HUES64 (cell line): ENCODE measurements at regions not wholly inside any gene's neighbourhood (a gene's known extent, or its start where the extent isn't known, plus 50 kb on each side); places are given as distances from the start of the nearest gene placed in this dataset.
"Not testable (repeated sequence)": the region's sequence is repeated elsewhere in the genome, so short reads cannot be mapped to it uniquely, and the experiment has no call there.

Source experiments
- H3K27ac ChIP-seq: 2 replicates; pipeline ENCODE4 v1.7.0; 2013; ENCODE audit warnings: low read depth, low read length, inconsistent platforms
- H3K27me3 ChIP-seq: 2 replicates; pipeline ENCODE4 v1.6.1; 2013; ENCODE audit warnings: mild to moderate bottlenecking, low read length; ENCODE audit not compliant: insufficient read depth
- H3K36me3 ChIP-seq: 2 replicates; pipeline ENCODE4 v1.6.1; 2013; ENCODE audit warnings: mild to moderate bottlenecking, low read length; ENCODE audit not compliant: insufficient read depth
- H3K4me1 ChIP-seq: 2 replicates; pipeline ENCODE4 v1.6.1; 2013; ENCODE audit warnings: mild to moderate bottlenecking, low read length, moderate library complexity; ENCODE audit not compliant: insufficient read depth
- H3K4me3 ChIP-seq: 2 replicates; pipeline ENCODE4 v1.5.1; 2013; ENCODE audit warnings: mild to moderate bottlenecking, low read length, moderate library complexity
- H3K9ac ChIP-seq: 2 replicates; pipeline ENCODE4 v1.6.1; 2013; ENCODE audit warnings: mild to moderate bottlenecking, low read depth, low read length
- H3K9me3 ChIP-seq: 2 replicates; pipeline ENCODE4 v1.6.1; 2013; ENCODE audit warnings: low read depth, low read length; ENCODE audit not compliant: insufficient read depth
- WGBS: fragments of 150-250, 120-280 bp; methylation state at CpG from one replicate; pipeline ENCODE4 v1.1.7; 2013; ENCODE audit warnings: missing lambda C conversion rate; 5-methylcytosine and 5-hydroxymethylcytosine counted together

- H3K9ac ChIP-seq: no peak overlapping the region
- H3K4me3 ChIP-seq: no peak overlapping the region
- no peak overlapping the region for H3K27ac ChIP-seq
- no peaks in the 10 kb centered on the region for H3K4me1 ChIP-seq
- no peaks in the 10 kb centered on the region for H3K36me3 ChIP-seq
- no peaks in the 10 kb centered on the region for H3K9me3 ChIP-seq
- WGBS: 86% methylated on average over 1 of the region's 1 CpG
- H3K27me3 ChIP-seq: no peaks in the 10 kb centered on the region
Measured at GRCh38 chr10:9339716-9340115, 1285.2 kb downstream of the GATA3 start.

DNA sequence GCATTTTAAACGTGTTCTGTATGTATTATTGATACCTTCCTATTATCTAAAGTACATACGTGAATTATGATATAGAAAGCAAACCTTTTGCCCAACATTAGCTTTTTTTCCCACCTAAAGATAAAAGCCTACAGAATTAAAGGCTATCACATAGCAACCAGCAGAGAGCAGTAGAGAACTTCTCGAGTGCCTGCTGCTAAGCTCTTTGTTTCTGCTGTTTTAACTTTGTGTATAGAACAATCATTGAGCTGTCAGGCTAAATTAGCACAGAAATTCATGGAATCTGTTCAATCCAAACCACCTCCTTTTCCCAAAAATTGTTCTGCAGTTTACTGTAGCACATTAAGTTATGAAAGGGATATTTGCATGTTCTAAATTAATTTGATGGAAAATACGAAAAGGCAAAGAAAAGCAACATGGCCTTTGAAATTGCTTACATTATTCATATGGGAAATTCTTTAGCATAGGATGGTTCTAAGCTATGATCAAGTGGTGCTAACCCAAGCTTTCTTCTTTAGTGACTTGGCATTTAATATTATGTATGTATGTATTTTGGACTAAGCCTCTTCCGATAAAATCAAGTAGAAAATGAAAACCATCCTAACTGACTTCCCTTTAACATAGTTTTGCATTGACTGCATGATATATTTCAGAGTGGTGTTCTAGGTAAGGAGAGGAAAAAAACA, 1288.5 kb downstream of the GATA3 start:
- 47% methylated on average over 2 of the region's 5 CpGs for WGBS
- no peak overlapping the region for H3K9ac ChIP-seq
- no peak overlapping the region for H3K27ac ChIP-seq
- no peaks in the 10 kb centered on the region for H3K4me1 ChIP-seq
- no peaks in the 10 kb centered on the region for H3K36me3 ChIP-seq
- H3K4me3 ChIP-seq: no peak overlapping the region
- peaks cover 6% of the 10 kb centered on the region; the same call in 1 of the 2 replicates for H3K9me3 ChIP-seq
- H3K27me3 ChIP-seq: no peaks in the 10 kb centered on the region

- 94% methylated on average over 2 of the region's 3 CpGs for WGBS
- not testable (repeated sequence) for H3K9me3 ChIP-seq, H3K27ac ChIP-seq, H3K4me3 ChIP-seq, H3K27me3 ChIP-seq, H3K36me3 ChIP-seq, H3K9ac ChIP-seq, H3K4me1 ChIP-seq
Measured at GRCh38 chr10:9347933-9348332, 1293.4 kb downstream of the GATA3 start.

DNA sequence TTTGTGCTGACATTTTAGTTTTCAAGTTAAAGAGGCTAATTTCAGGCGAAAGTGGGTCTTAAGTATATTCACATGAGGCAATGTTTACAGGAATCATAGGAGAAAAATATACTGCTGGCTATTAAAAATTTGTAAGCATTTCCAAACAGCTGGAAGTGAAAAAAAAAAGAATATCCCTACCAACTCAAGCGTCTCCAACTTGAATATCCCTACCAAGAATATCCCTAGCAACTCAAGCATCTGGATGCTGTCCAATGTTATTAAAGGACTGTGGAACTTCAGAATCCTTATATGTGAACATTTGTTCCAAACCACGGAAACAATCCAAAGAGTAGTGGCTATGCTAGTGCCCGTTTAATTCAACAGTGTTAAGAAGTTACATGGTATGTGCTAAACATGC, 1303.0 kb downstream of the GATA3 start:
- Histone ChIP-seq H3K4me3 (no peak overlapping the region), H3K36me3 (no peaks in the 10 kb centered on the region), H3K9me3 (no peaks in the 10 kb centered on the region), H3K27me3 (no peaks in the 10 kb centered on the region), H3K27ac (no peak overlapping the region), H3K4me1 (no peaks in the 10 kb centered on the region), H3K9ac (no peak overlapping the region)
- WGBS: 96% methylated on average over 4 of the region's 4 CpGs

DNA sequence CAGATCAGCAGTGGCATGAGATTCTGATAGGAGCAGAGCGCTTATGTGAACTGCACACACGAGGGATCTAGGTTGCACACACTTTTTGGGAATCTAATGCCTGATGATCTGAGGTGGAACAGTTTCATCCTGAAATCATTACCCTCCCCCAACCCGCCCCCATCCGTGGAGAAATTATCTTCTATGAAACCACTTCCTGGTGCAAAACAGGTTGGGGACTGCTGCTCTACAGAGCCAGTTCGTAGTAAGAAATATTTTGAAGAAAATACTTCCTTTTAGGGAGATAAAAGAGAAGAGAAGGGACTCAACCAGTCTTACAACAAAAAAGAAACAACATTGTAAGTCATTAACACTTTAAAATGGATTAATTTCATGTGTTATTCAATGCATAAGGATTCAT, 1308.2 kb downstream of the GATA3 start:
- H3K4me1 ChIP-seq: no peaks in the 10 kb centered on the region
- no peaks in the 10 kb centered on the region for H3K9me3 ChIP-seq
- no peaks in the 10 kb centered on the region for H3K36me3 ChIP-seq
- WGBS: 98% methylated on average over 4 of the region's 5 CpGs
- H3K27me3 ChIP-seq: no peaks in the 10 kb centered on the region
- no peak overlapping the region for H3K27ac ChIP-seq
- no peak overlapping the region for H3K9ac ChIP-seq
- no peak overlapping the region for H3K4me3 ChIP-seq

- Histone ChIP-seq H3K4me3 (no peak overlapping the region), H3K27me3 (no peaks in the 10 kb centered on the region), H3K36me3 (no peaks in the 10 kb centered on the region), H3K27ac (no peak overlapping the region), H3K9me3 (no peaks in the 10 kb centered on the region), H3K4me1 (no peaks in the 10 kb centered on the region), H3K9ac (no peak overlapping the region)
- 98% methylated on average over 15 of the region's 15 CpGs for WGBS
Measured at GRCh38 chr10:9379183-9379582, 1324.7 kb downstream of the GATA3 start.

DNA sequence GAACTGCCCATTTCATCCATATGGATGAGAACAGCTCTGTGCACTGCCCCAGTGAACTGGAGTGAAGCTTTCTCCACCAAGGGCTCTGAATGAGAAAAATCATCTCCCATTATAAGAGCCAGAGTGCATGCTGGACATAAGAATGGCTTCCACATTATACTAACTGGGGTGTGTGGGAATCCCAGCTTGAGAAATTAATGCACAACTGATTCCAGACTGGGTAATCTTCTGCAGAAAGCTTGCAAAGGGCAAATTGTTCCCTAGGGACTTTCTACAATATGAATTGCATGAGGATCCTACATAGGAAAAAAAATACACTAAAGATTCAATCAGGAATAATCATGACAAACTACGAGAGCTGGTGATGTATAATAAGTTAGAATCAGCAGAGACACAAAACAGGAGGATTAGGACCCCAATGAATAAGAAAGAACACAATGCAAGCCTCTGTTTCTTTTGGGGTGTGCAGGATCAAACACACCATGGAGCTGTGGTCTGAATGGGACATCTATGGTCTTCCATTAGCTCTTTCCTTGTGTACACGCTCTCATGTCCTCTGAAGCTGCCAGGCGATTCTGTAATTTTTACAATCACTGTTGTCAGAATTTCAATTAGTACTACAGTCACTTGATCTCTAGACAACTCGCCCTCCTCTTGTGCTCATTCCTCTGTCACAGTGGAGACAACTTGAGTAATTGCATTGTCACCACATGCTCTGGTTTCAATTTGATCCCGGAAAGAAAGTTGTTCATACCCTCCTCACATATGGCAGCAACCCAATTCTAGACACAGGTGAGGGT, 1327.4 kb downstream of the GATA3 start:
- H3K36me3 ChIP-seq: no peaks in the 10 kb centered on the region
- H3K4me1 ChIP-seq: no peaks in the 10 kb centered on the region
- no peak overlapping the region for H3K4me3 ChIP-seq
- H3K27ac ChIP-seq: no peak overlapping the region
- no peaks in the 10 kb centered on the region for H3K9me3 ChIP-seq
- no peaks in the 10 kb centered on the region for H3K27me3 ChIP-seq
- 91% methylated on average over 5 of the region's 5 CpGs for WGBS
- H3K9ac ChIP-seq: no peak overlapping the region

DNA sequence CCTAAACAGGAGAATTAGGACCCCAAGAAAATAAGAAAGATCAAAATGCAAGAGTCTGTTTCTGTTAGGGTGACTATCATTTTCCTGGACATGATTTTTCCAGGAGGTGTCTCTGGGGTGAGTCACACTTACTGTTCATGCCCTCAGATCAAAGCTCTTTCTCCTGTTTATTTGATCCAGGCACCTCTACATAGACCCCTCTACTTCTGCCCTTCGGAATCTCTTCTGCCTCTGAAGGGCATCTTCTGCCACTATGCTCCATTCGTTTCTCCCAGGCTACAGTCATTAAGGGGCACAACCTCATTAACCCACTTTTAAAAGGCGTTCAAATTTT, 1328.0 kb downstream of the GATA3 start:
- 90% methylated on average over 3 of the region's 3 CpGs for WGBS
- H3K36me3 ChIP-seq: no peaks in the 10 kb centered on the region
- no peak overlapping the region for H3K4me3 ChIP-seq
- H3K9ac ChIP-seq: no peak overlapping the region
- no peaks in the 10 kb centered on the region for H3K4me1 ChIP-seq
- no peak overlapping the region for H3K27ac ChIP-seq
- no peaks in the 10 kb centered on the region for H3K27me3 ChIP-seq
- no peaks in the 10 kb centered on the region for H3K9me3 ChIP-seq

DNA sequence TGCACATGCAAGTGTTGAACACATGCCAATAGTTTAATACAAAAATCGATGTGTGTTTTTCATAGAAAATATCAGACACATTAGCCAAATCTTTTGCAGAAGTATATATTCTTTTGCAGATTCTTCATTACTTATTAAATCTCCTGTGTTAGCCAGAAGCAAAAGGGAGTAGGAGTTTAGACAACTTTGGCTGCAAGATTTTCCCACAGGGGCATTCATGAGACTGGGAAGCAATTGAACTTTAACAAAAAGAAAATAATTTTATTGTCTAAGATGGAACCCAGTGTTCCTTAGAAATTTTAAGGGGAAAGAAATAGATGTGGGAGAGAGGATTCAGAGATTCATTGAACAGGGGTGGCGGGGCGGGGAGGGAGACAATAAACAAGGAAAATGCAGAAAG, 1336.0 kb downstream of the GATA3 start:
- no peaks in the 10 kb centered on the region for H3K9me3 ChIP-seq
- H3K27ac ChIP-seq: no peak overlapping the region
- no peaks in the 10 kb centered on the region for H3K36me3 ChIP-seq
- H3K4me3 ChIP-seq: no peak overlapping the region
- H3K9ac ChIP-seq: no peak overlapping the region
- no peaks in the 10 kb centered on the region for H3K4me1 ChIP-seq
- H3K27me3 ChIP-seq: no peaks in the 10 kb centered on the region
- 98% methylated on average over 3 of the region's 3 CpGs for whole genome bisulfite sequencing

DNA sequence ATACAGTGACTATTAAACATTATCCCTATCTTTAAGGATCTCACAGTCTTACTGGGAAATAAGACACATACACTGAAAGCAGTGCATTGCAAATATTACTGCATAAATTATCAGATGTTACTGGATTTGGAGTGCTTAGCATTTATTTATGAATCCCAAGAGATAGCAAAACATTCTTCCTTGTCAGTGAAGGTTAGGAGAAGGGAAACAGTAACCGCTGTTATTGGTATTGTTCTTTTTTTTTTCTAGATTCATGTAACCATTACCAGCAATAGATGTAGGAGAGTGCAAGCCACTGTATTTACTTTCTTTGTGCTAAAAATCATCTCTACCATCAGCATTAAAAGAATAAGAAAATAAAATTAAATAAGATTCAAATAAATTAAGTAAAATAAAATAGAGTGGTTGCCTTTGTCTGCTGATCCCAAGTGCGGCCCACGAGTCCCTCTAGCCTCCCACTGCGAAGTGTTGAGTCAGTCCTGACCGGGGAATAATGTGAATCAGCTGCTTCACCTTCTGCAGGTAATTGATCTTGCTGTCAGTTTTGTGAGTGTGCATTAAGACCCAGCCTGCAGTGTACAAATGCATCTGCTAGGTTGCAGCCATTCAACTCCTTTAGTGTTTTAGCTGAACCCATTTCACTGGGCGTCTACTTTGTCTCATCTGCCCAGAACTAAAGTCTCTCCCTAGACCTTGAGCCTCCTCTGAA, 1344.9 kb downstream of the GATA3 start:
- Histone ChIP-seq H3K27ac (no peak overlapping the region), H3K4me3 (no peak overlapping the region), H3K9me3 (no peaks in the 10 kb centered on the region), H3K4me1 (no peaks in the 10 kb centered on the region), H3K36me3 (no peaks in the 10 kb centered on the region), H3K27me3 (no peaks in the 10 kb centered on the region), H3K9ac (no peak overlapping the region)
- WGBS: 95% methylated on average over 5 of the region's 6 CpGs

GRCh38 chr10:9402067-9402466, 1347.6 kb downstream of the GATA3 start:
- H3K9me3 ChIP-seq: not testable (repeated sequence)
- WGBS: 85% methylated on average over 10 of the region's 11 CpGs

More at GRCh38 chr10:9402067-9402466, 1347.6 kb downstream of the GATA3 start:
- not testable (repeated sequence) for H3K36me3 ChIP-seq, H3K27ac ChIP-seq, H3K27me3 ChIP-seq, H3K4me3 ChIP-seq, H3K4me1 ChIP-seq, H3K9ac ChIP-seq
